K562 (cell line): ENCODE measurements at regions not wholly inside any gene's neighbourhood (a gene's known extent, or its start where the extent isn't known, plus 50 kb on each side); places are given as distances from the start of the nearest gene placed in this dataset.

ENCODE experiments used
- ATAC-seq: fragments of 200-7000 bp; cut with Tn5 transposase; 3 replicates; pipeline ENCODE4 v1.9.1; 2020; ENCODE audit warnings: moderate library complexity
- BruUV-seq: library from RNA; stranded (reverse); fragments of 400-500 nt; replicated peaks from 2 replicates; lab custom pipeline; 2021; lab: Mats Ljungman, UMichigan
- CTCF ChIA-PET: fragments of 300-600 bp; formaldehyde crosslinking; extraction: SDS; loops from one replicate; lab custom pipeline; 2021; ENCODE audit warnings: low intra/inter-chr PET ratio; lab: Yijun Ruan, JAX
- POLR2A ChIA-PET: fragments of 300-600, 350-650 bp; sonication (Branson Sonifier 250); formaldehyde crosslinking; extraction: SDS; loops from one replicate; lab custom pipeline; 2021; ENCODE audit warnings: antibody characterized with exemption, inconsistent platforms; lab: Yijun Ruan, JAX
- DNase-seq, 4 experiments: peaks; one replicate each; pipeline versions ENCODE4 v3.0.0 to v3.0.0-alpha.2; 2011 to 2018; ENCODE audit warnings: low spot score in 3 of 4, mixed read lengths in 3 of 4; ENCODE audit errors: extremely low read depth in 1 of 4
- FAIRE-seq: peaks from 2 replicates; lab custom pipeline; 2011; peaks lifted over from hg19 to GRCh38; lab: Jason Lieb, UNC
- H2AFZ ChIP-seq: 2 replicates; pipeline ENCODE4 v1.6.0; 2011; ENCODE audit warnings: low read depth, low read length, control low read depth, inconsistent platforms
- H3K27ac ChIP-seq: fragments of 200-600 bp; 3 replicates; pipeline ENCODE4 v1.8.0; 2011; ENCODE audit warnings: low read depth, mild to moderate bottlenecking, control low read depth, inconsistent platforms, low read length, moderate library complexity, mixed read lengths; ENCODE audit errors: extremely low read depth
- H3K27me3 ChIP-seq, 2 experiments: fragments of 300-600 bp in 1 of 2; 2 replicates in 1 of 2; 3 replicates in 1 of 2; pipeline versions ENCODE4 v1.6.0 to v1.8.0; 2011; ENCODE audit warnings: inconsistent platforms in 2 of 2, low read length in 2 of 2, mild to moderate bottlenecking in 1 of 2, mixed read lengths in 1 of 2, moderate library complexity in 1 of 2; ENCODE audit not compliant: control insufficient read depth in 2 of 2, insufficient read depth in 2 of 2
- H3K36me3 ChIP-seq: fragments of 300-600 bp; 3 replicates; pipeline ENCODE4 v1.8.0; 2011; ENCODE audit warnings: mild to moderate bottlenecking, low read length, inconsistent platforms; ENCODE audit not compliant: control insufficient read depth, insufficient read depth
- H3K4me1 ChIP-seq, 2 experiments: fragments of 200-600 bp in 1 of 2; replicated peaks in 1 of 2; 2 replicates in 1 of 2; 3 replicates in 1 of 2; pipeline versions ENCODE4 v1.5.1 to v1.8.0; 2011; ENCODE audit warnings: inconsistent platforms in 2 of 2, low read length in 2 of 2, mild to moderate bottlenecking in 1 of 2, mixed read lengths in 1 of 2, moderate library complexity in 1 of 2; ENCODE audit not compliant: control insufficient read depth in 2 of 2, insufficient read depth in 2 of 2
- H3K4me2 ChIP-seq: 2 replicates; pipeline ENCODE4 v1.6.1; 2011; ENCODE audit warnings: low read length, control low read depth, inconsistent platforms, mixed read lengths; ENCODE audit not compliant: insufficient read depth
- H3K4me3 ChIP-seq: fragments of 200-600 bp; sonication (generic), shearing (Covaris generic); 2 replicates; pipeline ENCODE4 v1.5.1; 2016; ENCODE audit warnings: control low read depth, inconsistent platforms
- H3K79me2 ChIP-seq: fragments of 200-600 bp; 3 replicates; pipeline ENCODE4 v1.8.0; 2011; ENCODE audit warnings: low read length, inconsistent platforms; ENCODE audit not compliant: control insufficient read depth, insufficient read depth
- H3K9ac ChIP-seq, 2 experiments: 2 replicates each; pipeline versions ENCODE4 v1.6.0 to v1.6.1; 2011; ENCODE audit warnings: low read depth in 2 of 2, low read length in 2 of 2, control low read depth in 1 of 2, inconsistent platforms in 1 of 2, mild to moderate bottlenecking in 1 of 2, mixed read lengths in 1 of 2; ENCODE audit not compliant: insufficient read depth in 1 of 2
- H3K9me1 ChIP-seq: one replicate; pipeline ENCODE4 v1.6.0; 2011; ENCODE audit warnings: inconsistent platforms, mild to moderate bottlenecking, low read length, moderate library complexity; ENCODE audit not compliant: control insufficient read depth, insufficient read depth
- H3K9me3 ChIP-seq: replicated peaks from 2 replicates; pipeline ENCODE4 v1.5.1; 2011; ENCODE audit warnings: low read depth, low read length, inconsistent platforms; ENCODE audit not compliant: control insufficient read depth, insufficient read depth
- H4K20me1 ChIP-seq: replicated peaks from 2 replicates; pipeline ENCODE4 v1.6.1; 2011; ENCODE audit warnings: low read length, inconsistent platforms, mixed read lengths; ENCODE audit not compliant: control insufficient read depth, insufficient read depth
- CCAR2 ChIP-seq: fragments of 200-400 bp; formaldehyde crosslinking; IDR thresholded peaks from 2 replicates; pipeline ENCODE4 v1.6.1; 2017; ENCODE audit warnings: mild to moderate bottlenecking, low read depth, low read length
- CXXC5 ChIP-seq: fragments of 250-450 bp; sonication (Bioruptor Pico); IDR thresholded peaks from 2 replicates; pipeline ENCODE4 v1.8.0; 2022; ENCODE audit warnings: inconsistent platforms, mild to moderate bottlenecking, moderate library complexity
- GABPB2 ChIP-seq: fragments of 250-450 bp; sonication (Bioruptor Pico); conservative IDR thresholded peaks from 2 replicates; pipeline ENCODE4 v1.5.1; 2021; ENCODE audit warnings: mild to moderate bottlenecking
- HDAC2 ChIP-seq: fragments of 450-650 bp; IDR thresholded peaks from 2 replicates; pipeline ENCODE4 v1.6.1; 2016; ENCODE audit warnings: mild to moderate bottlenecking
- MEF2D ChIP-seq: conservative IDR thresholded peaks from 2 replicates; pipeline ENCODE4 v1.6.1; 2016; ENCODE audit warnings: low read depth, missing genetic modification characterization, missing compliant biosample characterization
- NFRKB ChIP-seq: fragments of 450-650 bp; IDR thresholded peaks from 2 replicates; pipeline ENCODE4 v1.6.1; 2016; ENCODE audit warnings: low read depth
- RAD21 ChIP-seq, 2 experiments: fragments of 250-450 bp in 1 of 2; fragments of 450-650 bp in 1 of 2; sonication (Bioruptor Pico) in 1 of 2; formaldehyde crosslinking in 1 of 2; IDR thresholded peaks in 1 of 2; conservative IDR thresholded peaks in 1 of 2; 2 replicates each; pipeline versions ENCODE4 v1.4.0 to v1.8.0; 2020 to 2022; ENCODE audit warnings: mild to moderate bottlenecking in 2 of 2, moderate library complexity in 1 of 2
- TAF7 ChIP-seq: fragments of 450-650 bp; IDR thresholded peaks from 2 replicates; pipeline ENCODE4 v1.6.1; 2016; ENCODE audit warnings: missing genetic modification characterization, missing compliant biosample characterization
- ZC3H4 ChIP-seq: sonication (generic); formaldehyde crosslinking; IDR thresholded peaks from 2 replicates; pipeline ENCODE4 v1.9.0; 2021; ENCODE audit warnings: missing genetic modification reagents, borderline replicate concordance
- ZNF586 ChIP-seq: fragments of 450-650 bp; formaldehyde crosslinking; conservative IDR thresholded peaks from 2 replicates; pipeline ENCODE4 v1.4.0; 2020; ENCODE audit warnings: mild to moderate bottlenecking, moderate library complexity
- ZNF668 ChIP-seq: fragments of 250-450 bp; sonication (Bioruptor Pico); IDR thresholded peaks from 2 replicates; pipeline ENCODE4 v1.8.0; 2022; ENCODE audit warnings: mild to moderate bottlenecking, inconsistent platforms
- ZSCAN29 ChIP-seq: fragments of 450-650 bp; IDR thresholded peaks from 2 replicates; pipeline ENCODE4 v1.6.1; 2017
- ZSCAN32 ChIP-seq: fragments of 450-650 bp; formaldehyde crosslinking; IDR thresholded peaks from 2 replicates; pipeline ENCODE4 v1.4.0; 2020; ENCODE audit warnings: mild to moderate bottlenecking, moderate library complexity
- WGBS: fragments of 100-300 bp; shearing (Covaris generic); methylation state at CpG from one replicate; pipeline ENCODE4 v1.1.6; 2016; ENCODE audit warnings: low coverage, mixed read lengths; ENCODE audit not compliant: insufficient coverage; ENCODE audit errors: missing lambda C conversion rate; 5-methylcytosine and 5-hydroxymethylcytosine counted together
- in situ Hi-C: fragments of 300-500 bp; cut with MboI; formaldehyde crosslinking; loops from 4 replicates; pipeline ENCODE4 v1.15.0; 2018; ENCODE audit warnings: inconsistent platforms, mixed read lengths
- intact Hi-C: fragments of 100-400 bp; cut with micrococcal nuclease; formaldehyde crosslinking; loops from 2 replicates; pipeline ENCODE4 v1.14.2; 2022
- TF ChIP-seq, protein P1 (sequence below), 2 experiments: fragments of 450-650 bp in 1 of 2; sonication (generic) in 1 of 2; formaldehyde crosslinking in 1 of 2; IDR thresholded peaks in 1 of 2; conservative IDR thresholded peaks in 1 of 2; 2 replicates each; pipeline versions ENCODE4 v1.6.1 to v1.8.1; 2016 to 2023; ENCODE audit warnings: mild to moderate bottlenecking in 2 of 2, moderate library complexity in 2 of 2, inconsistent platforms in 1 of 2, missing genetic modification reagents in 1 of 2
- TF ChIP-seq, protein P2 (sequence below): fragments of 150-350 bp; IDR thresholded peaks from 2 replicates; pipeline ENCODE4 v1.6.1; 2014; ENCODE audit warnings: low read depth, mild to moderate bottlenecking, low read length, borderline replicate concordance
- TF ChIP-seq, protein P3 (sequence below), 2 experiments: fragments of 450-650 bp; conservative IDR thresholded peaks; 2 replicates each; pipeline ENCODE4 v1.6.1; 2017; ENCODE audit warnings: mild to moderate bottlenecking in 2 of 2, moderate library complexity in 2 of 2

DNA sequence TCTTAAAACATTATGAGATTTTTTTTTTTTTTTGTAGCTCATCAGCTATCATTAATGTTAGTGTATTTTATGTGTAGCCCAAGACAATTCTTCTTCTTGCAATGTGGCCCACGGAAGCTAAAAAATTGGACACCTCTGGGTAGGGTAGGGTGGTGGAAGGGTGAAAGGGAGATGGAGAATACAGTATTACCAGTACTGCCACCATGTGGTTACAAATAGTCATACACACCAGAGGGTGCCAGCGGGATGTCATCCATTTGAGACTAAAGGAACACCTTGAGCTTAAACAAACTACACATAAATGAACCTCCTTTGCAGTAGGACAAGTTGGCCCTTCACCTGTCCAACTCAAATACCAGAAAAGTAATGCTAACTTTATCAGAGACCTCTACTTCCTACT is 601.9 kb downstream of the HTR1B start:
- POLR2A ChIA-PET: no interaction called here

DNA sequence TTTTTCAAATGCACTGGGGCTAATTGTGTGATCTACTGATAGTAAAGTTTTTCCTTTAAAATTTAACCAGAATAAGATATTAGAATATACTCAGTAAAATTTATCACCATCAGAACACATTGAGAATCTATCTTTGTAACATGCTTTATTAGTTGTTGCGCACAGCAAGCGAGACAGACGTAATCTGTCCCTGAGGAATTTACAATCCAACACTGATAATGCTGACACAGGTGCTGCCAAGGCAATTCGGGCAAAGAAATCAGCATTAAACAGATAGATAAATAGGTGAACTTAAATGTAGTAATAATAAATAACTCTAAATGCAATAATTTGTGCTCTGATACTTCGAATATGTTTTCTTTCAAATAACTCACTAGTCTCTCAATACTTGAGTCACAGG is 607.2 kb downstream of the HTR1B start:
- no TSS peak for BruUV-seq
- ChIA-PET CTCF (no interaction called here), POLR2A (no interaction called here)
- DNase-seq: no peak
- no peaks in the 10 kb centered on the region for H3K27me3 ChIP-seq
- no peak overlapping the region for H3K9ac ChIP-seq
- no peaks in the 10 kb centered on the region for H3K9me1 ChIP-seq
- no peak for FAIRE-seq
- H2AFZ ChIP-seq: no peak overlapping the region
- no peaks in the 10 kb centered on the region for H3K36me3 ChIP-seq
- no peaks in the 10 kb centered on the region for H3K9me3 ChIP-seq
- H3K27ac ChIP-seq: no peak overlapping the region
- intact Hi-C loops: no loop called here
- no peak overlapping the region for H3K4me3 ChIP-seq
- no peaks in the 10 kb centered on the region for H3K79me2 ChIP-seq
- no peak for ATAC-seq
- in situ Hi-C loops: no loop called here
- no peak overlapping the region for H3K4me2 ChIP-seq
- no peaks in the 10 kb centered on the region for H3K4me1 ChIP-seq
- H4K20me1 ChIP-seq: no peaks in the 10 kb centered on the region
- 1% methylated on average over 5 of the region's 5 CpGs for WGBS
- TF ChIP-seq ZNF586 (no peak), RAD21 (CRISPR knock-in tag; conservative IDR thresholded peaks at IDR 0.05 in 1 of 2, IDR thresholded peaks at IDR 0.05 in 1 of 2) (no peak), ZSCAN29 (no peak)
- TF ChIP-seq, protein P1, sequence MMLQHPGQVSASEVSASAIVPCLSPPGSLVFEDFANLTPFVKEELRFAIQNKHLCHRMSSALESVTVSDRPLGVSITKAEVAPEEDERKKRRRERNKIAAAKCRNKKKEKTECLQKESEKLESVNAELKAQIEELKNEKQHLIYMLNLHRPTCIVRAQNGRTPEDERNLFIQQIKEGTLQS (IDR thresholded peaks at IDR 0.05): no peak
- TF ChIP-seq, protein P1 (CRISPR knock-in tag; conservative IDR thresholded peaks at IDR 0.05): no peak
- TF ChIP-seq, protein P2, sequence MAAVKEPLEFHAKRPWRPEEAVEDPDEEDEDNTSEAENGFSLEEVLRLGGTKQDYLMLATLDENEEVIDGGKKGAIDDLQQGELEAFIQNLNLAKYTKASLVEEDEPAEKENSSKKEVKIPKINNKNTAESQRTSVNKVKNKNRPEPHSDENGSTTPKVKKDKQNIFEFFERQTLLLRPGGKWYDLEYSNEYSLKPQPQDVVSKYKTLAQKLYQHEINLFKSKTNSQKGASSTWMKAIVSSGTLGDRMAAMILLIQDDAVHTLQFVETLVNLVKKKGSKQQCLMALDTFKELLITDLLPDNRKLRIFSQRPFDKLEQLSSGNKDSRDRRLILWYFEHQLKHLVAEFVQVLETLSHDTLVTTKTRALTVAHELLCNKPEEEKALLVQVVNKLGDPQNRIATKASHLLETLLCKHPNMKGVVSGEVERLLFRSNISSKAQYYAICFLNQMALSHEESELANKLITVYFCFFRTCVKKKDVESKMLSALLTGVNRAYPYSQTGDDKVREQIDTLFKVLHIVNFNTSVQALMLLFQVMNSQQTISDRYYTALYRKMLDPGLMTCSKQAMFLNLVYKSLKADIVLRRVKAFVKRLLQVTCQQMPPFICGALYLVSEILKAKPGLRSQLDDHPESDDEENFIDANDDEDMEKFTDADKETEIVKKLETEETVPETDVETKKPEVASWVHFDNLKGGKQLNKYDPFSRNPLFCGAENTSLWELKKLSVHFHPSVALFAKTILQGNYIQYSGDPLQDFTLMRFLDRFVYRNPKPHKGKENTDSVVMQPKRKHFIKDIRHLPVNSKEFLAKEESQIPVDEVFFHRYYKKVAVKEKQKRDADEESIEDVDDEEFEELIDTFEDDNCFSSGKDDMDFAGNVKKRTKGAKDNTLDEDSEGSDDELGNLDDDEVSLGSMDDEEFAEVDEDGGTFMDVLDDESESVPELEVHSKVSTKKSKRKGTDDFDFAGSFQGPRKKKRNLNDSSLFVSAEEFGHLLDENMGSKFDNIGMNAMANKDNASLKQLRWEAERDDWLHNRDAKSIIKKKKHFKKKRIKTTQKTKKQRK: no peak
- TF ChIP-seq, protein P3, sequence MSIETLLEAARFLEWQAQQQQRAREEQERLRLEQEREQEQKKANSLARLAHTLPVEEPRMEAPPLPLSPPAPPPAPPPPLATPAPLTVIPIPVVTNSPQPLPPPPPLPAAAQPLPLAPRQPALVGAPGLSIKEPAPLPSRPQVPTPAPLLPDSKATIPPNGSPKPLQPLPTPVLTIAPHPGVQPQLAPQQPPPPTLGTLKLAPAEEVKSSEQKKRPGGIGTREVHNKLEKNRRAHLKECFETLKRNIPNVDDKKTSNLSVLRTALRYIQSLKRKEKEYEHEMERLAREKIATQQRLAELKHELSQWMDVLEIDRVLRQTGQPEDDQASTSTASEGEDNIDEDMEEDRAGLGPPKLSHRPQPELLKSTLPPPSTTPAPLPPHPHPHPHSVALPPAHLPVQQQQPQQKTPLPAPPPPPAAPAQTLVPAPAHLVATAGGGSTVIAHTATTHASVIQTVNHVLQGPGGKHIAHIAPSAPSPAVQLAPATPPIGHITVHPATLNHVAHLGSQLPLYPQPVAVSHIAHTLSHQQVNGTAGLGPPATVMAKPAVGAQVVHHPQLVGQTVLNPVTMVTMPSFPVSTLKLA (conservative IDR thresholded peaks at IDR 0.05): no peak

More for the DNA sequence above, 601.9 kb downstream of the HTR1B start:
- Histone ChIP-seq H3K9me1 (no peaks in the 10 kb centered on the region), H3K27ac (no peak overlapping the region), H3K27me3 (no peaks in the 10 kb centered on the region), H2AFZ (no peak overlapping the region), H3K9ac (no peak overlapping the region), H3K4me3 (no peak overlapping the region), H3K9me3 (no peaks in the 10 kb centered on the region), H3K4me1 (no peaks in the 10 kb centered on the region), H3K79me2 (no peaks in the 10 kb centered on the region), H3K36me3 (no peaks in the 10 kb centered on the region), H3K4me2 (no peak overlapping the region), H4K20me1 (no peaks in the 10 kb centered on the region)
- FAIRE-seq: no peak
- BruUV-seq: no TSS peak
- 0% methylated on average over 2 of the region's 2 CpGs for WGBS
- in situ Hi-C loops (no loop called here), intact Hi-C loops (loop anchor here (10.0 kb wide), 1 partner anchor 927 kb away; no protein-coding TSS in a partner anchor)
- ATAC-seq: no peak
- no peak for TF ChIP-seq ZSCAN32 (CRISPR knock-in tag)
- TF ChIP-seq ZC3H4 (CRISPR knock-in tag): no peak
- no peak for TF ChIP-seq GABPB2 (CRISPR knock-in tag)
- TF ChIP-seq MEF2D (tag): no peak
- TF ChIP-seq CCAR2: no peak
- no peak for TF ChIP-seq NFRKB
- no peak for TF ChIP-seq TAF7 (tag)
- TF ChIP-seq HDAC2: no peak
- TF ChIP-seq CXXC5 (CRISPR knock-in tag): no peak
- no peak for TF ChIP-seq ZNF668 (CRISPR knock-in tag)
- CTCF ChIA-PET: no interaction called here
- peak in 1 of 4 experiments; percentile 4 for DNase-seq
